Occipital lobe (tissue), 1 donor: ENCODE measurements at regions not wholly inside any gene's neighbourhood (a gene's known extent, or its start where the extent isn't known, plus 50 kb on each side); places are given as distances from the start of the nearest gene placed in this dataset.

ENCODE experiments used
- DNase-seq: peaks from one replicate; lab custom pipeline; 2025; lab: John Stamatoyannopoulos, UW

- no peak for DNase-seq
Measured at GRCh38 chr1:230515451-230516145, 89.5 kb upstream of the PGBD5 start.

DNA sequence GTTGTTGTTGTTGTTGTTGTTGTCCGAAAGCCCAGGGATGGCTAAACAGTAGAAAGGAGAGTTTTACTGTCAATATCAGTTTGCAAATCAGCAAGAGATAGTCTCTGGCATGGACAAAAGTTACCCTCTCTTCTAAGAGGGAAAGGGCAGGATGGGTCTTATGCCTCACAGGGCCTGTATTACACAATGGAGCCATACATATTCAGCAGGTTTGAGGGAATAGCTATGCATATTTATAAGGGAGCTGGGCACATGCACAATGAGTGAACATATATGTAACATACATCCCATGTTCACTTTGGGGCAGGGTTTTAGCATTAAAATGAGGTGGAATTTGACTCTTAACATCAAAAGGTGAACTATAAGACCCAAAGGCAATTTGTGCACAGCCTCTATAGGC, 84.4 kb upstream of the PGBD5 start:
- DNase-seq, result no peak

DNA sequence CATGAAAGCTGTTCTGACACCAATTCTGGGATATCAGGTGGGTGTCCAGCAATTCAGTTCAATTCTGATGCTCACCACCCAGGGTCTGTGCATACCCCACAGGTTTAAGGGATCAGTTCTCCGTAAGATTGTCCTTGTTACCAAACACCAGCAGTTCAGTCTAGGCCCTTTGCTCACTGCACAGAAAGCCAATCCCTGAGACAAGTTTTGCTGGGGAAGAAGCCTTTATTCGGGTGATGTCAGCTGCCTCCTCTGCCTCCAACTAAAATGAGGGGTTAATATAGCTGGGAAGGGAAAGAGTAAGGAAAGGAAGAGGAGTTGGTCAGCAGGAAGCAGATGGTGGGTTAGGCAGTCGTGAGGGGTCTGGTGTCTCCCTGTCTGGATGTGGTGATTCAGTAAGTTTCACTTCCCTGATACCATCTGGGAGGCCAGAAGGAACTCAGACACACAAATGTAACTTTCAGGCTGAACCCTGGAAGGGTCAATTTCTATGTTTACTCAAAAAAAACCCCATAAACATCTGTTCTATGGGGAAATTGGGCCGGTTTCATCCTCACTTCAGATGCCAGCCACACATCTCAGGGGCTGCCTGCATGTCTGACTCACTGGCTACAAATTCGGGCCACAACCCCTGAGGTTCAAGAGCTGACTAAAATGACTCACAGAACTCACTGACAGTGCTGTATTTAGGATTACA, 83.3 kb upstream of the PGBD5 start:
- DNase-seq, result no peak

DNA sequence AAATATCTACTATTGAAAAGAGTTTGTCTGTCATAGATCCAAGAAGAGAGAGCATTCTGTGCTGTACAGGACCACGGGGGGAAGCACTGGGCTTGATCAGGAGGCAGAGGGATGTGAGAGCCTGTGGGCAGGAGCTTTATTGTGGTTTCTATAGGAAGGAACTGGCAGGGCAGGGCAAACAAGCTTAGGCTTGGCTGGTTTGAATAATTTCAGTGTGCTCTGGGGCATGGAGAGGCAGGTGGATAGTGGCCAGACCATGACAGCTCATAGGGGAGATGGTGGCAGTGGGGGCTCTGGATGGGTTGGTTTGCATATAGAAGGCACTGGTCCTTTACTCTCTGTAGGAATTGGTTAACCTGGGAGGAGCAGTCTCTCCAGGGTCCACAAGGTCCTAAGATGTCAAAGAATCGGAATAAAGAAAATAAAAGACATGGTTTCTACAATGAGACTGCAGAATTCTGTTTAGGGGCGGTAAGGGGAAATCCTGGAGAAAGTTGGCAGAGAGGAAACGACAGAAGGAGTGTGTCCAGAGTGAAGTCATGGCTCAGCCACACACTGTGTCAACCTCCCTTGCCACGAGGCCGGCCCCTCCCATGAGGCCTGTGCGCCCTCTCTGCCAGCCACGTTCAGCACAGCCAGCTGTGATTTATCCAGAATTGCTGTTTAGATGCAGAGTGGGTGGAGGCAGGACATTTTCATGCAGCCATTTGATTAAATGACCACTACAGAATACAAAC, 81.7 kb upstream of the PGBD5 start:
- peak; percentile 37 for DNase-seq

- DNase-seq, result no peak
Measured at GRCh38 chr1:230507236-230507635, 81.1 kb upstream of the PGBD5 start.

DNA sequence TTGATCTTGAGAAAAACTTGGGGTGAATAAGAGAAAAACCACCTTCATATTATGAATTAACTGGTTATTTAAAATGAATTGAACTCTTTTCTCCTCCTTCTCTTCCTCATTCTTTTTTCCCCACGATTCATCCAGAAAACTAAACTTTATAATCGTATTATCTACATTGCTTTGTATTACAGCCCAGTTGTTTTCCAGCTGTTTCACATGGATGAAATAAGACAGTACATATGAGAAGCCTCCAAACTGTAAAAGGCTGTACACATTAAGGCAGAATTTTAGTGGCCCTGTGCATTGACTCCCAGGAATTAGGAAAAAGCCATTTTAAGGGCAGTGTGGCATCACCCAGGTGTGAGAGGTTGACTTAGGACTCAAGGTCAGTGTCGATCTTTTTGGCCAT, 80.3 kb upstream of the PGBD5 start:
- DNase-seq, result no peak

DNA sequence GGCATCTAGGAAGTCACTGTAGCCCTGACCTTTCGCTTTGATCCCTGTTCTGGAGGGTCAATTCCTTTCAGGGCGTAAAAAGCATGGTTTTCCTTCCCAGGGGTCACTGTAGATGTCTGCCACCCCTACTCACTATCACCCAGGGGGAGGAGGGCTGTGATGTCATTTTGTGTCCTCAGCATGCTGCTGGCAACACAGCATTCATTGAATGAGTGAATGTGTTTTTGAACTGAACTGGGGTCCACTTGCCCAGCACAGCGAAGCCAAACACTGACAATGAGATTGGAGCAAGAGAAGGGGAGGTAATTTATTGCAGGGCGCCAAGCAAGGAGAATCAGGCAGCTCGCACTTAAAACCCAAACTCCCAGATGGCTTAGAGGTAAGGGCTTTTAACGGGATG, 78.2 kb upstream of the PGBD5 start:
- no peak for DNase-seq

DNA sequence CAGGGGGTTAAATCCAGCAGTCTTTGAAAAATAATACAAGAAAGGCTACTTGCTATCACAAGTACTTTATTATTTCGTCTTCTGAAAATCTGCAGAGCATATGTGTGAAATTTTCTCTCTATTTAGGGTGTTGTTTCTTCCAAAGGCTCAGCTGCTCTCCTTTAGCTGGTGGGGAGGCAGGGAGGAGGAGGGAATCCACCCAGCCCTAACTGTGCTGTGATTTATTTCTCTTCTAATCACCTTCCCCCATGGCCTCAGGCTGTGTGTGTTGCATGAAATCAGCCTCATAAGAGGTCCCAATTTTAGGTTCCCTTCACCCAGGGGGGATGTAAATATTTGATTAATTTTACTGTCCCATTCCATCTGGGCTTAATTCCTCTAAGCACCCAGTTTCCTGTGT, 77.6 kb upstream of the PGBD5 start:
- no peak for DNase-seq

DNA sequence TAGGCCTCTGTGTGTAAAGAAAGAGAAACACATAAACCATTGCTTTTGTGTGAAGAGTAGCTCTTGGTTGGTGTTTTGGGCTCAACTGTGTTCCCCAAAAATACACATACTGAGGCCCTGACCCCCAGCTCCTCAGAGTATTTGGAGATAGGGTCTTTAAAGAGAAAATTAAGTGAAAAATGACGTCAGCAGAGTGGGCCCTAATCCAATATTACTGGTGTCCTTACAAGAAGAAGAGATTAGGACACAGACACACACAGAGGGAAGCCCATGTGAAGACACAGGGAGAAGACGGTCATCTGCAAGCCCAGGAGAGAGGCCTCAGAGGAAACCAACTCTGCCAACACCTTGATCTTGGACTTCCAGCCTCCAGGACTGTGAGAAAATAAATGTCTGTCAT, 76.9 kb upstream of the PGBD5 start:
- DNase-seq, result no peak

GRCh38 chr1:230502306-230502705, 76.2 kb upstream of the PGBD5 start:
- DNase-seq, result no peak

- no peak for DNase-seq
Measured at GRCh38 chr1:230501849-230502248, 75.7 kb upstream of the PGBD5 start.

GRCh38 chr1:230501242-230501641, 75.1 kb upstream of the PGBD5 start:
- no peak for DNase-seq

DNA sequence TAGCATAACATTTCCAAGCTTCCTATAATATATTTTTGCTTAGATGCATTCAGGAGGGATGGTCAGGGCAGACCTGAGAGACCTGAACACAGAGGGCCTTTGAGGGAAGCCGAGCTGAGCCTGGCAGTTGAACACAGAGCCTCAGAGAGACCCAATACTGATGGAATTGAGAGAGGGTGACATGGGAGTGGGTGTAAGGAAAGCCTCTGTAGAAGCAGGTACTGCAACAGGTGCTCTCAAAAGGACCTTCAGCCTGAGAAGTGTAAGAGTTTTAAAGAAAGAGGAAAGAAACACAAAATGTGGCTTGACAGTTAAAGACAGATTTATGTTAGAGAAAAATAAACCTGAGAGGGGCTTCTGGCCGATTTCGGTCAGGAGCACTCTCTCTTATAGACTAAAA, 73.9 kb upstream of the PGBD5 start:
- DNase-seq, result no peak

GRCh38 chr1:230499496-230499895, 73.4 kb upstream of the PGBD5 start:
- no peak for DNase-seq

DNA sequence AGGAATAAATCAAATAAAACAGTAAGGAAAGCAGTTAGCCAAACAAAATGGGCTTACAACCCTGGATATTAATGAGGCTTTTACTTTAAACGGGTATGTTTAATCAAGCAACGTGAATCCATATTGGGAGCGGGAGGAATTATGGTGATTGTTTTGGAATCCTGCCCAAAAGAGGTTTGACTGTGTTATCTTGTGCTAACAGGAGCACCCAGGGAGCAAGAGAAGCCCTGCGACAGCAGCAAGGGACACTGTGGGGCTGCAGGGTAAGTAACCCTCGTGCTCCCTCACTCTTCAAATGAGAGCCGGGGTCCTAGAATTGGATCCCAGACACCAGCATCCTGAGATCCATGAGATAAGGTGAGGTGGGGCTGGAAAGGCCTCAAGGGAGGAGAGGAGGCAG, 72.6 kb upstream of the PGBD5 start:
- DNase-seq, result no peak

DNA sequence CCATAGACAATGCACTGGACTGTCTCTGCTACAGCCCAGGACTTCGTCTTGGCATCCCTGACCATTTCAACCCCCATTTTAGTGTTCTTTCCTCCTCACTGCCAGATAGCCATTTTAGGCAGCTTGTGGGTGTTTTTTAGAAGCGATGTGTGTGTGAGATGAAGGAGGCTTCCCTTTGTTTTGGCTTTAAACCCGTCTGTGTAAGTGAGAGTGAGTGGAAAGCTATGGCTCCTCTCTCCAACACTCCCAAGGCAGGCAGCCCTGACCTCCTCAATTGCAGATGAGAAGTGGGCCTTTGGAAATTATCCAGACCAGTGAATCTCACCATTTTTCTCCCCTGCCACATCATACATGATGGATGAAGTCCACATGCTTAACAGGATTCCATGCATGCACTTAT, 70.3 kb upstream of the PGBD5 start:
- DNase-seq, result no peak

DNA sequence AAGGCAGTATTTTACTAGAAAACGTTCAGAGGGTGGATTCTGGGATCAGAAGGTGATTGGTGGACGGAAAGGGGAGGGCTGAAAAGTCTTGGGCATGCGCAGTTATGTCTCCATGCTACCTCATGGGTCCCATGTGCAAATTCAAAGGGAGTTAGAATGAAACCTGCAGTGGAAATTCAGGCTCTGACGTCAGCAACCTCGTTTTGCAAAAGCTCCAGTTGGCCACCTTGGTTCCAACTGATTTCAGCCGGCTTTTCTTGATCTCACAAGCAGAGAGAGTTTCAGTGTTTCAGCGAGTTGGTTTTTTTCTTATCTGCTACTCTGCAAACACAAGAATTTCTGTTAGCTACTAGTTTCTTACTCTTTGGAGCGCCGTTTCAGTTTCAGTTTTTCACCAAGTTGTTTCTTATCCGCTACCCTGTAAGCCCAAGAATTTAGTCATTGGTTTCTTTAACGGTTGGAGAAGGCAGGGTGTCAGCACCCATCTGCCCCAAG, 69.8 kb upstream of the PGBD5 start:
- DNase-seq, result peak; percentile 23

DNA sequence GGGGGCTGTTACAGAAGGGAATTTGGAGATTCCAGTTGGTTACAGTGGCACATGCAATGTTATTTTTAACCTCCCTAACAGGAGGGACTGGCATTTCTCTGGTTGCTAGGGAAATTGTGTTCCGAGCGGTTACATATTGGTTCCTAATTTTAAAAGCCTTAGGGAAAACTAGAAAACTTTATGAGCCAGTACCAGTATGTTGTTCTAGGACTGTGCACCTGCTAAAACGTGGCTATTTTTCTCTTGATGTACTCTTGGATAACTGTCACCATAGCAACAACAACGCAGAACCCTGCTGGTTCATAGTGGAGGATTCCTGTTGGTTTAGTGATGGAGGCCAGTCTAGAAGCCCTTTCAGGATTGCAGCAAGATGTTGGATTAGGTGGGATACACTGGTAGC, 68.9 kb upstream of the PGBD5 start:
- DNase-seq, result no peak

- DNase-seq, result no peak
Measured at GRCh38 chr1:230494514-230494913, 68.4 kb upstream of the PGBD5 start.

DNA sequence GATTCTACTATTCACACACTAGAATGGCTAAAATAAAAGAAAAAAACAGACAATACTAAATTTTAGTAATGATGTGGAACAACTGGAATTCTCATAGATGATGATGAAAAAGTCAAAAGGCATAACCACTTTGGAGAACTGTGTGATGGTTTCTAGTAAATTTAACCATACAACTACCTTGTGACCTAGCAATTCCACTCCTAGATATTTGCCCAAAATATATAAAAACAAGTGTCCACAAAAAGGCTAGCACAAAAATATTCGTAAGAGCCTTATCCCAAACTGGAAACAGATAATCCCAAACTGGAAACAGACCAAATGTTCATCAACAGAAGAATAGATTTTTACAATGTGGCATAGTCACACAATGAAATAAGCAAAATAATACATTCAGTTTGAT, 67.9 kb upstream of the PGBD5 start:
- DNase-seq, result no peak

DNA sequence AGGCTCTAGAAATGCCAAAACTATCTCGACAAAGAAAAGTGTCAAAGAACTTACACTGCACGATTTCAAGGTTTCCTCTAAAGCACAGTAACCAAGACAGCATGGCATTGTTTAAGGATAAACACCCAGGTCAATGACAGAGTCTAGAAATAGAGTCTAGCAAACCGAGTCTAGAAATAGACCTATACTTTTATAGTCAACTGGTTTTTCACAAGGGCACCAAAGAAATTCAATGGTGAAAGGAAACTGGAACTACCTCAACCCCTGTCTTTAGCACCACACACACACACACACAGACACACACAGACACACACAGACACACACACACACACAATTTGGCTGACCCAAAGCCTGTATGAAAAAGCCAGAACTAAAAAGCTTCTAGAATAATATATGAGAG, 67.1 kb upstream of the PGBD5 start:
- no peak for DNase-seq

DNA sequence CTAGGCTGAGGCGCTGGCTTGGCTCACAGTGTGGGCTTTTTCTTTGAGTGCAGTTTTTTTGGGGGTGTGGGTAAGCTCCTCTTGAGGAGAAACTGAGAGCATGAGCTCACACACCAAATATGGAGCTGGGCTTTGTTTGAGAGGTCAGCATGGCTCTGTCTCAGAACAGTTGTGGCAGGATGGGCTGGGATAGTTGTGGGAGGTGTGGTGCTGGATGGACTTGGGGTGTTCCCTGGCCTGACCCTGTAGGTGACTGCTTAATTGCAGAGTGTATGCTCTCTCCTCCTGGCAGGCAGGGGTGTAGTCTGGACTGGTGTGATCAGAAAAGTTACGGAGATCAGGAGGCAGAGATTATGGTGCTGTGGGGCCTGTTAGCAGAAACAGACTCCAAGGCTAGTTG, 64.3 kb upstream of the PGBD5 start:
- no peak for DNase-seq
